SIG-M5 treated with dmso at 0.1 percent for 504 hours (cell line): ENCODE measurements at regions not wholly inside any gene's neighbourhood (a gene's known extent, or its start where the extent isn't known, plus 50 kb on each side); places are given as distances from the start of the nearest gene placed in this dataset.

Experiments
- DNase-seq: peaks from one replicate; lab custom pipeline; 2025; ENCODE audit not compliant: unreplicated experiment; lab: John Stamatoyannopoulos, UW

GRCh38 chr11:92317721-92318120 lies 93.1 kb downstream of the FAT3 start:
- no peak for DNase-seq

GRCh38 chr11:92322225-92322624 lies 97.6 kb downstream of the FAT3 start:
- DNase-seq, result no peak

GRCh38 chr11:92324890-92325289 lies 100.3 kb downstream of the FAT3 start:
- no peak for DNase-seq

GRCh38 chr11:92325416-92325815 lies 100.8 kb downstream of the FAT3 start:
- no peak for DNase-seq

- no peak for DNase-seq
These were observed 104.5 kb downstream of the FAT3 start for GRCh38 chr11:92329137-92329536.

GRCh38 chr11:92329646-92330045 lies 105.0 kb downstream of the FAT3 start:
- DNase-seq, result peak; percentile 2

- no peak for DNase-seq
These were observed 105.5 kb downstream of the FAT3 start for GRCh38 chr11:92330114-92330513.

- no peak for DNase-seq
These were observed 108.4 kb downstream of the FAT3 start for GRCh38 chr11:92332986-92333385.

GRCh38 chr11:92340839-92341238 lies 116.2 kb downstream of the FAT3 start:
- DNase-seq, result peak; percentile 1

GRCh38 chr11:92342034-92342720 lies 117.6 kb downstream of the FAT3 start:
- DNase-seq, result no peak

GRCh38 chr11:92342886-92343285 lies 118.3 kb downstream of the FAT3 start:
- no peak for DNase-seq

GRCh38 chr11:92346220-92346619 lies 121.6 kb downstream of the FAT3 start:
- DNase-seq, result no peak

GRCh38 chr11:92347454-92347853 lies 122.8 kb downstream of the FAT3 start:
- DNase-seq, result no peak

GRCh38 chr11:92349486-92350156 lies 125.0 kb downstream of the FAT3 start:
- no peak for DNase-seq

- DNase-seq, result no peak
These were observed 132.7 kb downstream of the FAT3 start for GRCh38 chr11:92357344-92357743.

GRCh38 chr11:92357841-92358240 lies 133.2 kb downstream of the FAT3 start:
- DNase-seq, result no peak

- DNase-seq, result no peak
These were observed 136.9 kb downstream of the FAT3 start for GRCh38 chr11:92361551-92361950.

- no peak for DNase-seq
These were observed 138.4 kb downstream of the FAT3 start for GRCh38 chr11:92362989-92363388.

- no peak for DNase-seq
These were observed 139.6 kb downstream of the FAT3 start for GRCh38 chr11:92364177-92364576.

- DNase-seq, result no peak
These were observed 151.6 kb downstream of the FAT3 start for GRCh38 chr11:92376146-92376599.

- no peak for DNase-seq
These were observed 152.1 kb downstream of the FAT3 start for GRCh38 chr11:92376680-92377079.

- DNase-seq, result no peak
These were observed 156.3 kb downstream of the FAT3 start for GRCh38 chr11:92380882-92381281.

GRCh38 chr11:92382311-92382710 lies 157.7 kb downstream of the FAT3 start:
- no peak for DNase-seq
